Stromal cell of bone marrow (primary cell): ENCODE measurements at regions not wholly inside any gene's neighbourhood (a gene's known extent, or its start where the extent isn't known, plus 50 kb on each side); places are given as distances from the start of the nearest gene placed in this dataset.
"Not testable (repeated sequence)": the region's sequence is repeated elsewhere in the genome, so short reads cannot be mapped to it uniquely, and the experiment has no call there.

Source experiments
- DNase-seq: peaks from one replicate; pipeline ENCODE4 v3.0.0-alpha.2; 2012; ENCODE audit warnings: low read depth

- not testable (repeated sequence) for DNase-seq
Observed at GRCh38 chr3:156048483-156048882, 71.9 kb upstream of the KCNAB1 start.

- DNase-seq = no peak
Observed at GRCh38 chr3:156050918-156051317, 69.5 kb upstream of the KCNAB1 start.

DNA sequence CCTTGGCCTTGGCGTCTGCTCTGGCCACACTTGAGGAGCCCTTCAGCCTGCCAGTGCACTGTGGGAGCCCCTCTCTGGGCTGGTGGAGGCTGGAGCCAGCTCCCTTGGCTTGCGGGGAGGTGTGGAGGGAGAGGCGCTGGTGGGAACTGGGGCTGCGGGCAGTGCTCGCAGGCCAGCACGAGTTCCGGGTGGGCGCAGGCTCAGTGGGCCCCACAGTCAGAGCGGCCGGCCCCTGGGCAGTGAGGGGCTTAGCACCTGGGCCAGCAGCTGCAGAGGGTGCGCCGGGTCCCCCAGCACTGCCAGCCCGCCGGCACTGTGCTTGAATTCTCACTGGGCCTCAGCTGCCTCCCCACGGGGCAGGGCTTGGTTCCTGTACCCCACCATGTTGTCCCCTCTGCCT, 68.7 kb upstream of the KCNAB1 start:
- no peak for DNase-seq

DNA sequence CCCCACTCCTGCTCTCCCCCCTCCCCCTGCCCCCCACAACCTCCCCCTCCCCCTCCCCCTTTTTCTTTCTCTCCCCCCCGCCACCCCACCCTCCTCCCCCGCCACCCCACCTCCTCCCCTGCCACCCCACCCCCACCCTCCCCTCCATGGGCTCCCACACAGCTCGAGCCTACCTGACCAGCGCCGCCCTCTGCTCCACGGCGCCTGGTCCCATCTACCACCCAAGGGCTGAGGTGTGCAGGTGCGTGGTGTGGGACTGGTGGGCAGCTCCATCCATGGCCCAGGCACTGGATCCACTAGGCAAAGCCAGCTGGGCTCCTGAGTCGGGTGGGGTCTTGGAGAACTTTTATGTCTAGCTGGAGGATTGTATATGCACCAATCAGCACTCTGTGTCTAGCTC, 68.3 kb upstream of the KCNAB1 start:
- no peak for DNase-seq

GRCh38 chr3:156059950-156060501, 60.4 kb upstream of the KCNAB1 start:
- no peak for DNase-seq

- not testable (repeated sequence) for DNase-seq
Observed at GRCh38 chr3:156068151-156068550, 52.2 kb upstream of the KCNAB1 start.

GRCh38 chr3:156070028-156070427, 50.4 kb upstream of the KCNAB1 start:
- no peak for DNase-seq
